Type B pancreatic cell (in vitro differentiated cells): ENCODE measurements at regions not wholly inside any gene's neighbourhood (a gene's known extent, or its start where the extent isn't known, plus 50 kb on each side); places are given as distances from the start of the nearest gene placed in this dataset.

Experiments
- DNase-seq: peaks from one replicate; pipeline ENCODE4 v3.0.0; 2021; ENCODE audit warnings: mixed read lengths; ENCODE audit not compliant: unreplicated experiment; ENCODE audit errors: extremely low spot score
- H3K27ac Mint-ChIP-seq: 2 replicates; pipeline ENCODE4 v1.8.0; 2021; ENCODE audit warnings: mild to moderate bottlenecking, mixed read lengths
- H3K27me3 Mint-ChIP-seq: 2 replicates; pipeline ENCODE4 v1.8.0; 2021; ENCODE audit warnings: mixed read lengths
- H3K36me3 Mint-ChIP-seq: 2 replicates; pipeline ENCODE4 v1.8.0; 2021; ENCODE audit warnings: mixed read lengths
- H3K4me1 Mint-ChIP-seq: one replicate; pipeline ENCODE4 v1.8.0; 2021; ENCODE audit warnings: mixed read lengths; ENCODE audit not compliant: unreplicated experiment
- H3K4me3 Mint-ChIP-seq: 2 replicates; pipeline ENCODE4 v1.8.0; 2021; ENCODE audit warnings: mild to moderate bottlenecking, mixed read lengths
- H3K9me3 Mint-ChIP-seq: 2 replicates; pipeline ENCODE4 v1.8.0; 2021; ENCODE audit warnings: mixed read lengths
- CTCF ChIP-seq: fragments of 200-600 bp; sonication (generic); conservative IDR thresholded peaks from 2 replicates; pipeline ENCODE4 v1.5.0; 2021; ENCODE audit warnings: antibody characterized with exemption, mild to moderate bottlenecking

DNA sequence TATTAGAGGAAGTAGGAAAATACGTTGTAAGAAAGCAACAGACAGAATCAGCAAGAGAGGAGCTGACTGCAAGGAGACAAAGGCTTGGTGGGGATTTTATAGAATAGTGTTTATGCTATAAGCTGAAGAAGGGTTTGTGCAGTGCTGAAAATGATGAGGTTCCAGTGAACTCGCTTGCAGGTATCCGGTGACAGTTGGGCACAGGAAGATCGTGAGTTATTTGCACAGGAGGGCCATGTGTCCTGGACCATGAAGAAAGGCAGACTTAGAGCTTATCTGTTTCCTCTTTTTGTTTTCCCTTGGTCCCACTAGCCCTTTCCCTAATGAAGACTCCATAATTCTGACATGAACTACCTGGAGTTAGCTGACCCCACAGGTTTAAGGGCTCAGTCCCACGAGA is 61.4 kb downstream of the NXNL2 start:
- no peak for TF ChIP-seq CTCF
- Mint-ChIP-seq H3K27me3 (peaks cover 12% of the 10 kb centered on the region), H3K4me3 (no peak overlapping the region), H3K36me3 (no peaks in the 10 kb centered on the region), H3K27ac (no peak overlapping the region), H3K4me1 (no peaks in the 10 kb centered on the region), H3K9me3 (no peaks in the 10 kb centered on the region)
- DNase-seq, result no peak

DNA sequence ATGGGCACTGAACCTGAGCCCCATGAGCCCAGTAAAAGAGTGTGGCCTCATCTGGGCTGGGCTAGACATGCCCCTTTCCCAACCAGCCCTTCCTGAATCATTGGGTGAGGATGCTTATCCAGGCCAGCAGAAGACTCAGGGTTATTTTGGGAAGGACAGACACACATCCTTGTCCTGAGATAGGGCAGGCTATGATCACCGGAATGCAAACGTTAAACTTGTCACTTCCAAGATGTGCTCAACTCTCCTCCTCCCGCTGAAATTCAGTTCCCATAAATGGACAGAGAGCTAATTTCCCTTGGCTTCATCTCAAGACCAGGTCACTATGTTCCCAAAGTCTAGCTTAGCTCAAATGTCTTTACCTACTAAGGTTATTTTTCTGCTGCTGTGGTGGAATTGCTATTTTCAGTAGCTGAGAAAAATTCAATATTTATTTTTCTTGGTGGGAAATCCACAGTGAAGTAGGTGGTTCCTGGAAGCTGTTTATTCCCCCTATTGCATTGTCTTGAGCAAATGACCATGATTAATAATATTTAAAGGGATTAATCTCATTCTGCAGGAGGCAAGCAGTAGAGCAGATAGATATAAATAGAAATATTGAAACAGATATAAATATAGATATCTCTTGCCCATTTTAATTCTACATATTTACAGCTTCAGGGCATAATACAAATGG is 70.0 kb downstream of the NXNL2 start:
- no peak for TF ChIP-seq CTCF
- Mint-ChIP-seq H3K4me3 (no peak overlapping the region), H3K4me1 (peaks cover 5% of the 10 kb centered on the region), H3K36me3 (no peaks in the 10 kb centered on the region), H3K9me3 (peaks cover 3% of the 10 kb centered on the region), H3K27me3 (peaks cover 4% of the 10 kb centered on the region), H3K27ac (no peak overlapping the region)
- no peak for DNase-seq

GRCh38 chr9:88605512-88606362 is 70.8 kb downstream of the NXNL2 start:
- H3K36me3 Mint-ChIP-seq, result no peaks in the 10 kb centered on the region
- no peak overlapping the region for H3K27ac Mint-ChIP-seq
- DNase-seq, result no peak
- H3K4me1 Mint-ChIP-seq, result peaks cover 5% of the 10 kb centered on the region
- H3K9me3 Mint-ChIP-seq, result peaks cover 3% of the 10 kb centered on the region
- H3K4me3 Mint-ChIP-seq, result no peak overlapping the region
- no peak for TF ChIP-seq CTCF
- H3K27me3 Mint-ChIP-seq, result peaks cover 2% of the 10 kb centered on the region

GRCh38 chr9:88614359-88614758 is 79.4 kb downstream of the NXNL2 start:
- no peak for TF ChIP-seq CTCF
- Mint-ChIP-seq H3K4me3 (no peak overlapping the region), H3K27me3 (no peaks in the 10 kb centered on the region), H3K4me1 (no peaks in the 10 kb centered on the region), H3K9me3 (peaks cover 8% of the 10 kb centered on the region), H3K27ac (no peak overlapping the region), H3K36me3 (peaks cover 4% of the 10 kb centered on the region)
- no peak for DNase-seq

GRCh38 chr9:88623698-88624097 is 88.7 kb downstream of the NXNL2 start:
- no peak for DNase-seq
- TF ChIP-seq CTCF, result no peak
- H3K27ac Mint-ChIP-seq, result no peak overlapping the region
- H3K4me1 Mint-ChIP-seq, result no peaks in the 10 kb centered on the region
- no peaks in the 10 kb centered on the region for H3K9me3 Mint-ChIP-seq
- H3K4me3 Mint-ChIP-seq, result no peak overlapping the region
- no peaks in the 10 kb centered on the region for H3K27me3 Mint-ChIP-seq
- H3K36me3 Mint-ChIP-seq, result no peaks in the 10 kb centered on the region
